Limb (tissue), 2 donors: ENCODE measurements at regions not wholly inside any gene's neighbourhood (a gene's known extent, or its start where the extent isn't known, plus 50 kb on each side); places are given as distances from the start of the nearest gene placed in this dataset.

Experiments
- DNase-seq, 2 donors: peaks; one replicate each; pipeline ENCODE4 v3.0.0-alpha.2; 2016; ENCODE audit errors: extremely low spot score in 2 of 2

GRCh38 chr9:23577611-23578010 lies 248.4 kb downstream of the ELAVL2 start:
- no peak for DNase-seq

- no peak for DNase-seq
Observed at GRCh38 chr9:23581931-23582330, 244.1 kb downstream of the ELAVL2 start.

GRCh38 chr9:23582836-23583235 lies 243.2 kb downstream of the ELAVL2 start:
- DNase-seq, result no peak

GRCh38 chr9:23586906-23587305 lies 239.1 kb downstream of the ELAVL2 start:
- DNase-seq, result no peak

GRCh38 chr9:23587433-23587832 lies 238.6 kb downstream of the ELAVL2 start:
- DNase-seq, result peak; percentile 25 to 29

GRCh38 chr9:23587903-23588302 lies 238.1 kb downstream of the ELAVL2 start:
- DNase-seq, result no peak

- DNase-seq, result no peak
Observed at GRCh38 chr9:23590276-23591000, 235.6 kb downstream of the ELAVL2 start.

- DNase-seq, result no peak
Observed at GRCh38 chr9:23594421-23594820, 231.6 kb downstream of the ELAVL2 start.

GRCh38 chr9:23596913-23597634 lies 229.0 kb downstream of the ELAVL2 start:
- DNase-seq, result no peak

- DNase-seq, result no peak
Observed at GRCh38 chr9:23598994-23599393, 227.0 kb downstream of the ELAVL2 start.

- no peak for DNase-seq
Observed at GRCh38 chr9:23603311-23603710, 222.7 kb downstream of the ELAVL2 start.

- no peak for DNase-seq
Observed at GRCh38 chr9:23606107-23606506, 219.9 kb downstream of the ELAVL2 start.

- DNase-seq, result no peak
Observed at GRCh38 chr9:23608456-23608855, 217.6 kb downstream of the ELAVL2 start.

GRCh38 chr9:23611869-23612268 lies 214.2 kb downstream of the ELAVL2 start:
- DNase-seq, result peak; percentile 25 to 40

GRCh38 chr9:23615569-23615968 lies 210.5 kb downstream of the ELAVL2 start:
- DNase-seq, result no peak

- DNase-seq, result no peak
Observed at GRCh38 chr9:23621188-23621587, 204.9 kb downstream of the ELAVL2 start.

- DNase-seq, result no peak
Observed at GRCh38 chr9:23621924-23622323, 204.1 kb downstream of the ELAVL2 start.

- no peak for DNase-seq
Observed at GRCh38 chr9:23622396-23622795, 203.6 kb downstream of the ELAVL2 start.

- no peak for DNase-seq
Observed at GRCh38 chr9:23630488-23630887, 195.6 kb downstream of the ELAVL2 start.

GRCh38 chr9:23635276-23635675 lies 190.8 kb downstream of the ELAVL2 start:
- no peak for DNase-seq

GRCh38 chr9:23636199-23636598 lies 189.8 kb downstream of the ELAVL2 start:
- no peak for DNase-seq

GRCh38 chr9:23638011-23638410 lies 188.0 kb downstream of the ELAVL2 start:
- DNase-seq, result no peak

- no peak for DNase-seq
Observed at GRCh38 chr9:23638837-23639426, 187.1 kb downstream of the ELAVL2 start.
